ENCODE measurements at regions not wholly inside any gene's neighbourhood (a gene's known extent, or its start where the extent isn't known, plus 50 kb on each side); places are given as distances from the start of the nearest gene placed in this dataset.

DNA sequence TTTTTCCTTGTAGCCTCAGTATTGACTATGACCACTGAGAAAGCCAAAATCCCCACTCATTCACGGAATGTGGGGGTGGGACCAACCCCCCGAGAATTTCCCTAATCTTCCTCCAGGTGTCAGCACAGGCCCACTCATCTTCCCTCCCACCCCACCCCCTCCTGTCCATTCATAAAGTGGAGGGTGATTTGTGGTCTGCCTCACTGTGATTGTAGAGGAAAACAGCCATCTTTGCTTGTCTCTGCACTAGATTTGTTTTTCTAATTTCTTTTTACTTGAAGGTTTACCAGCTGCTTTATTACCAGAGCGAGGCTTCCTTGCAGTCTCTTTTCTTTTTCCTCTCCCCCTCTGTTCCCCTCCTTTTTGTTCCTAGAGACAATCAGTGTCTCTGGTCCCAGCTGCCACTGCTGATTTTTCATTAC lies 171.8 kb downstream of the ICOS start:
- TF ChIP-seq CTCF (IDR thresholded peaks at IDR 0.05) (peak in 3 of 6 experiments; percentile 30 to 47 (median 33)), POLR2A (IDR thresholded peaks at IDR 0.05) (no peak)
